GM13976 (cell line): ENCODE measurements at regions not wholly inside any gene's neighbourhood (a gene's known extent, or its start where the extent isn't known, plus 50 kb on each side); places are given as distances from the start of the nearest gene placed in this dataset.
"Not testable (repeated sequence)": the region's sequence is repeated elsewhere in the genome, so short reads cannot be mapped to it uniquely, and the experiment has no call there.

ENCODE experiments used
- DNase-seq: peaks from one replicate; pipeline ENCODE4 v3.0.0; 2012; ENCODE audit warnings: low spot score
- CTCF ChIP-seq: IDR thresholded peaks from 2 replicates; pipeline ENCODE4 v1.5.1; 2012; ENCODE audit warnings: borderline replicate concordance, mild to moderate bottlenecking; ENCODE audit not compliant: insufficient read depth; ENCODE audit errors: extremely low read depth, missing control alignments, control extremely low read depth
- in situ Hi-C: fragments of 300-500 bp; cut with MboI; formaldehyde crosslinking; loops from one replicate; pipeline ENCODE4 v1.12.0; 2022; ENCODE audit warnings: low sequenced_read_pairs, mixed read lengths, inconsistent platforms; ENCODE audit not compliant: unreplicated experiment

- DNase-seq: no peak
- in situ Hi-C loops: no loop called here
- TF ChIP-seq CTCF: no peak
Measured at GRCh38 chr18:42509750-42510415, 554.8 kb downstream of the PIK3C3 start.

GRCh38 chr18:42510540-42510939, 555.5 kb downstream of the PIK3C3 start:
- in situ Hi-C loops: no loop called here
- TF ChIP-seq CTCF: no peak
- DNase-seq: no peak

- no peak for TF ChIP-seq CTCF
- DNase-seq: no peak
- in situ Hi-C loops: no loop called here
Measured at GRCh38 chr18:42513441-42513840, 558.4 kb downstream of the PIK3C3 start.

GRCh38 chr18:42514512-42514911, 559.5 kb downstream of the PIK3C3 start:
- in situ Hi-C loops: no loop called here
- no peak for DNase-seq

GRCh38 chr18:42517896-42518295, 562.9 kb downstream of the PIK3C3 start:
- in situ Hi-C loops: no loop called here
- TF ChIP-seq CTCF: no peak
- DNase-seq: no peak

More at GRCh38 chr18:42514512-42514911, 559.5 kb downstream of the PIK3C3 start:
- no peak for TF ChIP-seq CTCF

GRCh38 chr18:42518331-42518730, 563.3 kb downstream of the PIK3C3 start:
- DNase-seq, in situ Hi-C loops: not testable (repeated sequence)

- no peak for TF ChIP-seq CTCF
- DNase-seq: no peak
- in situ Hi-C loops: no loop called here
Measured at GRCh38 chr18:42520138-42520537, 565.1 kb downstream of the PIK3C3 start.
